ENCODE measurements at regions not wholly inside any gene's neighbourhood (a gene's known extent, or its start where the extent isn't known, plus 50 kb on each side); places are given as distances from the start of the nearest gene placed in this dataset.
"Not testable (repeated sequence)": the region's sequence is repeated elsewhere in the genome, so short reads cannot be mapped to it uniquely, and the experiment has no call there.

DNA sequence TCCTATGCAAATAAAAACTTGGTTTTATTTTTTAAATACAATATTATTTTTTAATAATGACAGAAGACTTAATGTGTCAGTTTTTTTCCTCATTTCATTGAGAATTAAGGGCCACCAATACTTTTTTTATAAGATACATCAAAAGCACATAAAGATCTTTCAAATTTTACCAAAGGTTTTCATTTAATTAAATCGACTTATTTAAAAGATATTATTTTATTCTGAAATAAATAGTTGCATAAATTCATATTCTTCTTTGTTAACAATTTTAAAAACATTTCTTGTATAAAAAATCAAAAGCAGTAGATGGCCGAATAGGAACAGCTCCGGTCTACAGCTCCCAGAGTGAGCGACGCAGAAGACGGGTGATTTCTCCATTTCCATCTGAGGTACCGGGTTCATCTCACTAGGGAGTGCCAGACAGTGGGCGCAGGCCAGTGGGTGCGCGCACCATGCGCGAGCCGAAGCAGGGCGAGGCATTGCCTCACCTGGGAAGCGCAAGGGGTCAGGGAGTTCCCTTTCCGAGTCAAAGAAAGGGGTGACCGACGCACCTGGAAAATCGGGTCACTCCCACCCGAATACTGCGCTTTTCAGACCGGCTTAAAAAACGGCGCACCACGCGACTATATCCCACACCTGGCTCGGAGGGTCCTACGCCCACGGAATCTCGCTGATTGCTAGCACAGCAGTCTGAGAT is 374.6 kb upstream of the NPVF start:
- ATAC-seq; H3K27me3 ChIP-seq (ENCODE audit: control insufficient read depth, insufficient read depth); DNase-seq; H3K4me1 ChIP-seq (ENCODE audit: control insufficient read depth, insufficient read depth, low read length); H3K27ac ChIP-seq (ENCODE audit: low read length); intact Hi-C loops (cut with DNase I); H3K9me3 ChIP-seq (ENCODE audit: control insufficient read depth, low read length): not testable (repeated sequence)
- peak overlapping the region; percentile 20 for H3K4me3 ChIP-seq (ENCODE audit: low read length)
- 14% methylated on average over 23 of the region's 30 CpGs for WGBS

DNA sequence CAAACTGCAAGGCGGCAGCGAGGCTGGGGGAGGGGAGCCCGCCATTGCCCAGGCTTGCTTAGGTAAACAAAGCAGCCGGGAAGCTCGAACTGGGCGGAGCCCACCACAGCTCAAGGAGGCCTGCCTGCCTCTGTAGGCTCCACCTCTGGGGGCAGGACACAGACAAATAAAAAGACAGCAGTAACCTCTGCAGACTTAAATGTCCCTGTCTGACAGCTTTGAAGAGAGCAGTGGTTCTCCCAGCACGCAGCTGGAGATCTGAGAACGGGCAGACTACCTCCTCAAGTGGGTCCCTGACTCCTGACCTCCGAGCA is 375.1 kb upstream of the NPVF start:
- H3K27me3 ChIP-seq (ENCODE audit: control insufficient read depth, insufficient read depth); intact Hi-C loops (cut with DNase I); DNase-seq; H3K4me3 ChIP-seq (ENCODE audit: low read length); H3K27ac ChIP-seq (ENCODE audit: low read length); H3K9me3 ChIP-seq (ENCODE audit: control insufficient read depth, low read length); ATAC-seq; H3K4me1 ChIP-seq (ENCODE audit: control insufficient read depth, insufficient read depth, low read length): not testable (repeated sequence)
- WGBS: 33% methylated on average over 1 of the region's 9 CpGs

DNA sequence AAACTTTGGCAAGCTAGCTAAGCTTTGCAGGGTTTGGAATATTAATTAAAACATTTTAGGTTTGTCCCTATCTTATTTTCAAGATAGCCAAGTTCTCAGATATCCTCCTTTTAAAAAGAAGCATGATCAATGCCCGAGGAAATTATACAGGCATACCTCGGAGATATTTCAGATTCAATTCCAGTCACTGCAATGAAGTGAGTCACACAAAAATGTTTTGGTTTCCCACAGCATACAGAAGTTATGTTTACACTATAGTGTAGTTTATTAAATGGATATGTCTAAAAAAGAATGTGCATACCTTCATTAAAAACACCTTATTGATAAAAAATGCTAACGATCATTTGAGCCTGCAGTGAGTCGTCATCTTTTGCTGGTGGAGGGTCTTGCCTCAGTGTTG is 382.9 kb upstream of the NPVF start:
- intact Hi-C loops (cut with DNase I): no loop called here
- ATAC-seq (no peak), DNase-seq (no peak)
- Histone ChIP-seq H3K27ac (ENCODE audit: low read length) (no peak overlapping the region), H3K9me3 (ENCODE audit: control insufficient read depth, low read length) (no peaks in the 10 kb centered on the region), H3K4me3 (ENCODE audit: low read length) (no peak overlapping the region), H3K27me3 (ENCODE audit: control insufficient read depth, insufficient read depth) (no peaks in the 10 kb centered on the region), H3K4me1 (ENCODE audit: control insufficient read depth, insufficient read depth, low read length) (peaks cover 8% of the 10 kb centered on the region)
- WGBS: 91% methylated on average over 4 of the region's 4 CpGs

DNA sequence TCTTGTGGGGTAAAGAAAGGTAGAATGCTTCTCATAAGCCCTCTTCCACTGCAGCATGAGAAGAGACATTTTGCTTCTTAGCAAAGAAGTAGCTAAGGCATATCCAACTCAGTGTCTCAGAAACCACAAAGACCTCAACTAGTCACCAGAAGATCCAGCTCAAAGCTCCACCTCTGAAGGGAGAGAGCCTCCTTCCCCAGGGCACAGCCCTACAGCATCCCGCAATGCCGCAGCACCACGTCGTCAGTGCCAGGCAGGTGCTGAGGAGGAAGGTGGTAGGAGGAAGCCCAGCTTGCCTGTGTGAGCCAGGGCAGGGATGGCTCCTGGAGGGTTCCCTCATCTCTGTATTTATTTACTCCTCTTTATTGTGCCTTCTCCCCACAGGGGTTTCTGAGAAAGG is 385.6 kb upstream of the NPVF start:
- peak overlapping the region; percentile 6 for H3K27ac ChIP-seq (ENCODE audit: low read length)
- WGBS: 91% methylated on average over 4 of the region's 4 CpGs

DNA sequence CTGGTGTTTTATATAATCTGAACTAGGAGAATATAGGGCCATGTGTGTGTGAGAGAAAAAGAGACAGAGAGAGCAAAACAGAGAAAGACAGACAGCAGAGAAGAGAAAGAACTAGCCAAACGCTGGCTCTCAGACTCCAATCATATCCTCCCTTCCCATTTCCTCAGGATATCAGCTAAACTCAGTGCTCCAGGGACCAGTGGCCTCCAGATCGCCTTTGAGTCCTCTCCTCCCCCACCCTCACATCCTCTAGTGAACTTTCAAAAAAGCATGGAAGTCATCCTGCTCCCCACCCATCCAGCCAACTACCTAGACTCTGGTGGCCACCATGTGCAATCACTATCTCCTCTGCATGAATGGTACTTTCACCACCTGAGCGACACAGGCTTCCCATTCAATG is 386.1 kb upstream of the NPVF start:
- Histone ChIP-seq H3K27me3 (ENCODE audit: control insufficient read depth, insufficient read depth) (no peaks in the 10 kb centered on the region), H3K4me3 (ENCODE audit: low read length) (no peak overlapping the region), H3K9me3 (ENCODE audit: control insufficient read depth, low read length) (no peaks in the 10 kb centered on the region), H3K27ac (ENCODE audit: low read length) (no peak overlapping the region), H3K4me1 (ENCODE audit: control insufficient read depth, insufficient read depth, low read length) (peaks cover 8% of the 10 kb centered on the region)
- intact Hi-C loops (cut with DNase I): no loop called here
- DNase-seq: peak in 1 of 3 donors; percentile 56
- peak in 1 of 2 donors; percentile 58 for ATAC-seq
- WGBS: 39% methylated on average over 3 of the region's 3 CpGs

More for the DNA sequence above, 385.6 kb upstream of the NPVF start:
- Histone ChIP-seq H3K27me3 (ENCODE audit: control insufficient read depth, insufficient read depth) (no peaks in the 10 kb centered on the region), H3K4me1 (ENCODE audit: control insufficient read depth, insufficient read depth, low read length) (peaks cover 8% of the 10 kb centered on the region), H3K9me3 (ENCODE audit: control insufficient read depth, low read length) (no peaks in the 10 kb centered on the region), H3K4me3 (ENCODE audit: low read length) (no peak overlapping the region)
- DNase-seq: no peak
- no peak for ATAC-seq
- intact Hi-C loops (cut with DNase I): no loop called here

DNA sequence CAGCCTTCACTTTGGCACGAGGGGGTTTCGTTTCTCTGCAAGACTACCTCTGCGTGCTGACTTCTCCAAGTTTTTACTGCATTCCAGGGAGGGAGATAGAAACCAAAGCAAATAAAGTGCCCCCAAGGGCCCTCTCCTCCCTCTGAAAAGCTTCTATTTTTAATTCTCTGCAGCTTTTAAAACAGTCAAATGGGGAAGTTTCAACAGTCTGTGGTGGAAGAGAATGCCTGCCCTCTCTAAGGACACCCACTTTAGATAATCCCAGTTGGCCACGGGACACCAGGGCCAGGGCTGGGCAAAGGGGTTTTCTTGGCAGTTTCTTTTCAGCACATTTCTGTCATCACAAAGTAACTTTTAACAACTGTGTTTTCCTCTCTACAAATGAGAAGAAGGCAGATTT is 386.7 kb upstream of the NPVF start:
- peak in 1 of 2 donors; percentile 84 for ATAC-seq
- intact Hi-C loops (cut with DNase I): no loop called here
- Histone ChIP-seq H3K27me3 (ENCODE audit: control insufficient read depth, insufficient read depth) (no peaks in the 10 kb centered on the region), H3K4me3 (ENCODE audit: low read length) (no peak overlapping the region), H3K9me3 (ENCODE audit: control insufficient read depth, low read length) (no peaks in the 10 kb centered on the region), H3K4me1 (ENCODE audit: control insufficient read depth, insufficient read depth, low read length) (peaks cover 8% of the 10 kb centered on the region), H3K27ac (ENCODE audit: low read length) (no peak overlapping the region)
- WGBS: 23% methylated on average over 4 of the region's 4 CpGs
- DNase-seq: peak in 2 of 3 donors; percentile 61 to 64

DNA sequence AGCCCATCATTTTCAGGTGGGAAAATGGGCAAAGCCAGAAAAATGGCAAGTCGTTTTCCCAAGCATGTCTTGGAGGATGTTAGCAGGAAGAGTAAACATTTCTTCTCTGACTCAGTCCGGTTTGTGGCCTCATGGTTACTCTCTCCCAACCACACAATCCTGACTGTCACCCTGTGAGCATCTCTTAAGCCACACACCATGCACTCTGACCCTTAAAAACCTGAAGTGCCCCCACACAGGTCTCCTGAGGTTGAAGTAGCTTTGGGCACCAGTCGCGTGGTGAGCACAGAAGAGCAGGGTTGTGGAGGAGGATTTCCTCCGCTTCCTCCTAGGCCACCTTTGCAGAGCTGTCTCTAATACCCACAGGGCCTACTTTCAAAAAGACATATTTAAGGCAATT is 387.3 kb upstream of the NPVF start:
- no peak overlapping the region for H3K4me3 ChIP-seq (ENCODE audit: low read length)
- no peaks in the 10 kb centered on the region for H3K9me3 ChIP-seq (ENCODE audit: control insufficient read depth, low read length)
- DNase-seq (no peak), ATAC-seq (no peak)
- peak overlapping the region; percentile 1 for H3K27ac ChIP-seq (ENCODE audit: low read length)
- 81% methylated on average over 5 of the region's 5 CpGs for WGBS
- no peaks in the 10 kb centered on the region for H3K27me3 ChIP-seq (ENCODE audit: control insufficient read depth, insufficient read depth)
- intact Hi-C loops (cut with DNase I): no loop called here
- peaks cover 8% of the 10 kb centered on the region for H3K4me1 ChIP-seq (ENCODE audit: control insufficient read depth, insufficient read depth, low read length)

DNA sequence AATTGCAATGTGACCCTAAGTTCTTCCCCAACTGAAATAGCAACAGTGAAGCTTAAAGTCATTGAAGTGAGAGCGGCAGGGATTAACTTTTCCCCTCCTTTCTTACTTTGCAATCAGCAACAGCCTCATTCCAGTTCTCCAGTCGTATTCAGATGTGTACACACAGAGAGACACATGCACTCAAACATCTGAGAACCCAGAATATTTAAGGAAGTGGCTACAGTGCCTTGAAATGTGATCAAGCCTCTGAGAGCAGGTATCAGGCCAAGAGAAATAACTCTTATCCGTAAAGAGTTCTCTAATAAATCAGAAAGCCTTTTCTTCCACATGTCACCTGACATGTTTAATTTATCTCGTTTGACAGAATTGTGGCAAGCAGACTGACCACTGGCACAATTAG is 388.9 kb upstream of the NPVF start:
- Histone ChIP-seq H3K27me3 (ENCODE audit: control insufficient read depth, insufficient read depth) (no peaks in the 10 kb centered on the region), H3K9me3 (ENCODE audit: control insufficient read depth, low read length) (no peaks in the 10 kb centered on the region), H3K4me1 (ENCODE audit: control insufficient read depth, insufficient read depth, low read length) (peaks cover 8% of the 10 kb centered on the region), H3K4me3 (ENCODE audit: low read length) (no peak overlapping the region), H3K27ac (ENCODE audit: low read length) (no peak overlapping the region)
- intact Hi-C loops (cut with DNase I): no loop called here
- no peak for DNase-seq
- ATAC-seq: no peak
- 49% methylated on average over 4 of the region's 4 CpGs for WGBS

DNA sequence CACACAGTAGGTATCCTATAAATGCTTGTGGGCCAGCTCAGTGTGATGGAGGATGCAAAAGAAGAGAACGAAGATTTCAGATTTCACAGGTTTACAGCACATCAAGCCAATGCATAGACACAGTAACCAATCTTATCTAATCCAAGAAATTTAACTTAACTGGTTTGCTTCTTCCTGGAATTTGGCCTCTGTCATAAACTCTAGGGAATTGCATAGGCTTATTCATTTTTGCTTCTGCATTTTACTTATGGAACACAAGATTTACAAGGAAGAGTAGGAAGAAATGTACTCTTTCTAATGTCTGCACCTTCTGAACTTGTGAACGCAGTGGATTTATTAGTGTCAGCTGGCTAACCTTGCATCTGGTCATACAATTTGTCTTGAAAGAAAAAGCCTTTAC is 389.4 kb upstream of the NPVF start:
- intact Hi-C loops (cut with DNase I): no loop called here
- ATAC-seq (no peak), DNase-seq (no peak)
- H3K4me3 ChIP-seq (ENCODE audit: low read length): no peak overlapping the region
- no peaks in the 10 kb centered on the region for H3K9me3 ChIP-seq (ENCODE audit: control insufficient read depth, low read length)
- 79% methylated on average over 2 of the region's 2 CpGs for WGBS
- H3K27ac ChIP-seq (ENCODE audit: low read length): peak overlapping the region; percentile 16
- H3K27me3 ChIP-seq (ENCODE audit: control insufficient read depth, insufficient read depth): no peaks in the 10 kb centered on the region
- peaks cover 8% of the 10 kb centered on the region for H3K4me1 ChIP-seq (ENCODE audit: control insufficient read depth, insufficient read depth, low read length)

DNA sequence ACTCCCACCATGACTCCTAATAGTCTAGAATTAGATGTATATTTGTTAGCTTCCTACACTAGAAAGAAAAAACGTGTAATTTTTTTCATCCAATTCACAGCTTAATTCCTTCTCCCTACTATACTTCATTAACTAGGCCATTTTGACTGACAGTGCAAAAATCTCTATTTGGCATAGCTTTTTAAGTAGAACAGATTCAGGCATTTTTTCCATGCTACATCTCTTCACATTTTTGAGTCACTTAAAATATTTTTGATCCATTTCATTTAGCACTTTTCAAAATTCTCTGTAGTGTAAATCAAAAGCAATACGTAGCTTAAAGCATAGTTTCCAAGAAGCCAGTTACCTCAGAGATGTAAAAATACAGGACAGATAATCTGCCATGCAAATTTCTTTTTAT is 391.1 kb upstream of the NPVF start:
- DNase-seq: no peak
- WGBS: 59% methylated on average over 2 of the region's 2 CpGs
- intact Hi-C loops (cut with DNase I): no loop called here

DNA sequence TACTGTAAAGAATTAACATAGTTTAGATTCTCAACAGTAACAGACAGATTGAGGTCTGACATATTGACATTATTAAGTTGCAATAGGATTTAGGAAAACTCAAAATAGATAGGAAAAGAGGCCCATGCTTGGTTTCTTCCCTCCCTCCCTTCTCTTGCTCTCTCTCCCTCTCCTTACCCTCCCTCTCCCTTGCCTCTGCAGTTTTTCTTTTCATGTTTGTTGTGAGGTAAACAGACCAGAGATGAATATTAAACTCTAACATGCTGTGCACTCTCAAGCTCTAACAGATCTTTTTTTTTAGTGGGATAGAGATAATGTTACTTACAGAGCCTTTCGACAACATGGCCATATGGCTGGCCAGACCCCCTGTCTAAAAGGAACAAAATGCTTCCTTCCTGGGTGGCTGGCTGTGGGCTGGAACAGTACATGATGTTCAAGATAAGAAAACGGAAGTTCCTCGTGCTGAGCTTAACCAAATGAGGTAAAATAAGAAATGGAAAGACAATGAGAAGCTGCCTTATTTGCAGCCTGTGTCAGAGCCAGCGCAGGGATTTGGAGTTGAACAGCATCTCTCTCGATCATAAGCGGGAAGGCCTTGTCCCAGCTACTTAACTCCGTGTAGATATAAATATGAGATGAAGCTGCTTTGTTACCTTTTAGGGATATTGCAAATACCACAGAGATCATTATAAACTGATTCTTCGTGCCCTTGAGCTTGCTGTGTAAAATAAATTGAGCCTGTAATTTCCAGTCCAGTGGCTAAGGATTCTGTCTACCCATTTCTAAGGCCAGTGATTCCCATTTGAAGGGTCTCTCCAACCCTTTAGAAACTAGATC is 391.9 kb upstream of the NPVF start:
- Histone ChIP-seq H3K4me1 (ENCODE audit: control insufficient read depth, insufficient read depth, low read length) (peaks cover 9% of the 10 kb centered on the region), H3K4me3 (ENCODE audit: low read length) (no peak overlapping the region), H3K27me3 (ENCODE audit: control insufficient read depth, insufficient read depth) (no peaks in the 10 kb centered on the region), H3K9me3 (ENCODE audit: control insufficient read depth, low read length) (no peaks in the 10 kb centered on the region), H3K27ac (ENCODE audit: low read length) (peak overlapping the region; percentile 83)
- 52% methylated on average over 8 of the region's 8 CpGs for WGBS
- intact Hi-C loops (cut with DNase I): no loop called here
- ATAC-seq: peak; percentile 63 to 64
- peak; percentile 25 to 66 (median 61) for DNase-seq

More for the DNA sequence above, 391.1 kb upstream of the NPVF start:
- Histone ChIP-seq H3K4me1 (ENCODE audit: control insufficient read depth, insufficient read depth, low read length) (peaks cover 8% of the 10 kb centered on the region), H3K9me3 (ENCODE audit: control insufficient read depth, low read length) (no peaks in the 10 kb centered on the region), H3K4me3 (ENCODE audit: low read length) (no peak overlapping the region), H3K27ac (ENCODE audit: low read length) (no peak overlapping the region), H3K27me3 (ENCODE audit: control insufficient read depth, insufficient read depth) (no peaks in the 10 kb centered on the region)
- no peak for ATAC-seq

All from right cardiac atrium (tissue), 5 donors.